ENCODE measurements at regions not wholly inside any gene's neighbourhood (a gene's known extent, or its start where the extent isn't known, plus 50 kb on each side); places are given as distances from the start of the nearest gene placed in this dataset.

- TF ChIP-seq, protein P1, sequence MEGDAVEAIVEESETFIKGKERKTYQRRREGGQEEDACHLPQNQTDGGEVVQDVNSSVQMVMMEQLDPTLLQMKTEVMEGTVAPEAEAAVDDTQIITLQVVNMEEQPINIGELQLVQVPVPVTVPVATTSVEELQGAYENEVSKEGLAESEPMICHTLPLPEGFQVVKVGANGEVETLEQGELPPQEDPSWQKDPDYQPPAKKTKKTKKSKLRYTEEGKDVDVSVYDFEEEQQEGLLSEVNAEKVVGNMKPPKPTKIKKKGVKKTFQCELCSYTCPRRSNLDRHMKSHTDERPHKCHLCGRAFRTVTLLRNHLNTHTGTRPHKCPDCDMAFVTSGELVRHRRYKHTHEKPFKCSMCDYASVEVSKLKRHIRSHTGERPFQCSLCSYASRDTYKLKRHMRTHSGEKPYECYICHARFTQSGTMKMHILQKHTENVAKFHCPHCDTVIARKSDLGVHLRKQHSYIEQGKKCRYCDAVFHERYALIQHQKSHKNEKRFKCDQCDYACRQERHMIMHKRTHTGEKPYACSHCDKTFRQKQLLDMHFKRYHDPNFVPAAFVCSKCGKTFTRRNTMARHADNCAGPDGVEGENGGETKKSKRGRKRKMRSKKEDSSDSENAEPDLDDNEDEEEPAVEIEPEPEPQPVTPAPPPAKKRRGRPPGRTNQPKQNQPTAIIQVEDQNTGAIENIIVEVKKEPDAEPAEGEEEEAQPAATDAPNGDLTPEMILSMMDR (IDR thresholded peaks at IDR 0.05; ENCODE audit: control insufficient read depth, insufficient read depth, low read depth, low read length, missing control alignments): no peak
- DNase-seq (ENCODE audit: low read depth): no peak
- H3K4me3 ChIP-seq (ENCODE audit: control insufficient read depth, low read depth, low read length): no peak overlapping the region
Measured at GRCh38 chr1:163406772-163407171, 85.0 kb downstream of the NUF2 start.

DNA sequence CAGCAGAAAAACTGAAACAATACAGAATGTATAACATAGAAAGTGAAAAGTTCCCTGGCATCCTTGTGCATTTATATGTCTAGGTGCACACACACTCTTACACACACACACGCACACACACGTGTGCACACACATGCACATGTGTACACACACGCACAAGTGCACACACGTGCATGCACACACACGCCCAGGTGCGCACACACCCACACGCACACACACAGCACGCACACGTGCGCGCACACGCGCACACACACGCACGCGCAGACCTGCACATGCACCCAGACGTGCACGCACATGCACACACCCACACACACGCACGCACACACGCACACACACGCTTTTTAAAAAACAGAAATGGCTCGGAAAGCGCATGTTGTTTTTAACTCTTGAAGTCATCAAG is 86.5 kb downstream of the NUF2 start:
- DNase-seq (ENCODE audit: low read depth): no peak
- no peak overlapping the region for H3K4me3 ChIP-seq (ENCODE audit: control insufficient read depth, low read depth, low read length)
- TF ChIP-seq, protein P1 (IDR thresholded peaks at IDR 0.05; ENCODE audit: control insufficient read depth, insufficient read depth, low read depth, low read length, missing control alignments): no peak

GRCh38 chr1:163410073-163410999 is 88.6 kb downstream of the NUF2 start:
- TF ChIP-seq, protein P1 (IDR thresholded peaks at IDR 0.05; ENCODE audit: control insufficient read depth, insufficient read depth, low read depth, low read length, missing control alignments): peak; percentile 75
- peak; percentile 11 for DNase-seq (ENCODE audit: low read depth)
- no peak overlapping the region for H3K4me3 ChIP-seq (ENCODE audit: control insufficient read depth, low read depth, low read length)

DNA sequence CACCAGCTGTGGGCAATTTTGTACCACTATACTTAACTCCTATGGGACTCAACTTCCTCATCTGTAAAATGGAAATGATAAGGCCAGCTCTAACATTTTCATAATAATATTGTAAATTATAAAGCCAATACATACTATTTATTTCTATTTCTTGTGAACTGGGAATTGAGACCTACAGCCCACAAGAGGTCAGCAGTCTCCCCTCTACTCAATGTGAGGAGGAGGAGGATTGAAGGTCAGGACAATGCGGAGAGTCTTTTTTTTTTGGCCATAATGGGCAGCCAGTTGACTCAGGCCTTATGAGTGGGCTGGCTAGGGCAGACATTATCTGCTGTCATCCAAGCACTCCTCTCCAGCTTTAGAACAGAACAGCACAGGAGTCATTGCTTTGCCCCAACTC is 90.5 kb downstream of the NUF2 start:
- no peak overlapping the region for H3K4me3 ChIP-seq (ENCODE audit: control insufficient read depth, low read depth, low read length)
- DNase-seq (ENCODE audit: low read depth): no peak
- TF ChIP-seq, protein P1 (IDR thresholded peaks at IDR 0.05; ENCODE audit: control insufficient read depth, insufficient read depth, low read depth, low read length, missing control alignments): no peak

DNA sequence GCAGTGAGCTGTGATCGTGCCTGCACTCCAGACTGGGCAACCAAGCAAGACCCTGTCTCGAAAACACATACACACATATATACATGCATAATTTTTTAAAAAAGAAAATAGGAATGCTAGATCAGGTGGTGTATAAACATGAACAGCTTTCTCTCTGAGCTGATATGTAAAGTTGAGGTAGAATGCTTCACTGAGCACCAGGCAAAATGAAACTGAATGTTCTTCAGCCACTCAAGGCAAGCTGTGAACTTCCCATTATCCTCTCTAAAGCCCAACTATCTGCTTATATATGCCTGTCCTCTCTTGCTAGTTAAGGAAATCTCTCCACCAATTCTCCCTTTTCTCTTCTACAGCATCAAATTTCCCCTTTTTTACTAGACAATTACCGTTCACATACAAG is 93.0 kb downstream of the NUF2 start:
- TF ChIP-seq, protein P1 (IDR thresholded peaks at IDR 0.05; ENCODE audit: control insufficient read depth, insufficient read depth, low read depth, low read length, missing control alignments): no peak
- H3K4me3 ChIP-seq (ENCODE audit: control insufficient read depth, low read depth, low read length): no peak overlapping the region
- DNase-seq (ENCODE audit: low read depth): no peak

DNA sequence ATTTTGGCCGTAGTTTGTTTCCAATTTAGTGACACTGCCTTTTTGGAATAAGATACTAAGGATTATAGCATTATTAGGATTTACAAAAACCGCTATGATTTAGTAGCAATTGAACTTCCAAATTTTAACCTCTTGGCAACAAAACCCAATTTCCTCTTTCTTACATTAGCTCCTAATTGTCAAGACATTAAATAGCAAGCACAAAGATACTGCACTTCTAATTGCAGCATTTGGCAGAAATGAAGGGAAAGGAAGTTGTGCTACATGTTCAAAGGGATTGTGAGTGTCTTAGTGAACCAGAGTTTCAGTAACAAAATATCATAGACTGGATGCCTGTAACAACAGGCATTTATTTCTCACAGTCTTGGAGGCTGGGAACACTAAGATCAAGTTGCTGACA is 99.9 kb downstream of the NUF2 start:
- TF ChIP-seq, protein P1 (IDR thresholded peaks at IDR 0.05; ENCODE audit: control insufficient read depth, insufficient read depth, low read depth, low read length, missing control alignments): no peak

More for the DNA sequence above, 99.9 kb downstream of the NUF2 start:
- DNase-seq (ENCODE audit: low read depth): no peak
- H3K4me3 ChIP-seq (ENCODE audit: control insufficient read depth, low read depth, low read length): no peak overlapping the region
